ENCODE measurements at regions not wholly inside any gene's neighbourhood (a gene's known extent, or its start where the extent isn't known, plus 50 kb on each side); places are given as distances from the start of the nearest gene placed in this dataset.

DNA sequence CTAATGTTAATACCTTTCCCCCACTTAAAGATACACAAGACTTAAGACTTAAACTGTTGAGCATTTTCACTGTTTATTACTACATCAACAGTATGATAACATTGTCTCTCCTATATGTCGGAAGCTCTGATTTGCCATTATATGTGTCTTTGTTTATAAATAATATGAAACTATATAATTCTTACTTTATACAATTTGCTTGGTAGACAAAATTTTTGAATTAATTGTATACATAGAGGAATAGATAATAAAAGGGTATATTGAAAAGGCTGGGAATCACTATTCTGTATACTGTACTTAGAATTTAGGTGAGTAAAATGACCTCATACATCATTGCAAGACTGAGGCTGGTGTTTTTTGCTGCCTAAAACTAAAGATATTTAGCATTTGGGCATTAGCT lies 82.1 kb upstream of the HDAC9 start:
- DNase-seq, result no peak
- Mint-ChIP-seq H3K4me1 (ENCODE audit: low read depth) (no peaks in the 10 kb centered on the region), H3K27me3 (ENCODE audit: low read depth) (no peaks in the 10 kb centered on the region), H3K9me3 (no peaks in the 10 kb centered on the region), H3K4me3 (no peak overlapping the region), H3K36me3 (ENCODE audit: insufficient read depth) (no peaks in the 10 kb centered on the region)
- ATAC-seq, result no peak

DNA sequence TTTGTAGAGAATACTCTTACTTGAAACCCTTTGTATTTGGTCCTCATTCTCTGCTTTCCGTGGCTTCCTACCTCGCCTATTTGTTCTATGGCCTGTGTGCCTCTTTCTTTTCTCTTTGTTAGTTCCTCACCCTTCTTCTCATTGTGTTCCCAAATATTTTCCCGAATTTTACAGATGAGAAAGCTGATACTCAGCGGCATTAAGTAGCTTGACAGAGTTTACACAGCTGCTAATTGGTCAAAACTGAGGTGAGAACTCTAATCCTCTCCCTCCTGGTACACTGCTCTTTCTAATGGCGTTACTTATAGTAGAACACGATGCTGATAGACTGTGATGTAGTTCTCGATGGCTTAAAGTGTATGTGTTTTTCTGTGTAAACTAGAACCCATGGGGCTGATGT lies 80.7 kb upstream of the HDAC9 start:
- Mint-ChIP-seq H3K27me3 (ENCODE audit: low read depth) (no peaks in the 10 kb centered on the region), H3K4me1 (ENCODE audit: low read depth) (no peaks in the 10 kb centered on the region), H3K9me3 (no peaks in the 10 kb centered on the region), H3K36me3 (ENCODE audit: insufficient read depth) (no peaks in the 10 kb centered on the region), H3K4me3 (no peak overlapping the region)
- DNase-seq (no peak), ATAC-seq (no peak)

DNA sequence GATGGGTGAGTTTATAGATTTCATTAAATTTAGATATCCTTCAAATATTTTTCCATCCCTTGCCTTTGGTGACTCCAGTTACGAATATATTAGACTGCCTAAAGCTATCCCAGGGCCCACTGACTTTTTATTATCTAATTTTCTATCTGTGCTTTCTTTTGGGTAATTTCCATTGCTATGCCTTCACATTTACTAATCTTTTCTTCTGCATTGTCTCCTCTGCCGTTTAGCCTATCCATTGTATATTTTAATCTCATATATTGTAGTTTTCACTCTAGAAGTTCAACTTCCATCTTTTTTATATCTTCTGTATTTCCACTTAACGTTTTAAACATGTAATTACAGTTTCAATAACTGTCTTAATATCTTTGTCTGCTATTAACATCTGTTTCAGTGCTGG lies 78.6 kb upstream of the HDAC9 start:
- ATAC-seq (no peak), DNase-seq (no peak)
- H3K36me3 Mint-ChIP-seq (ENCODE audit: insufficient read depth), result no peaks in the 10 kb centered on the region
- H3K4me3 Mint-ChIP-seq, result no peak overlapping the region
- H3K4me1 Mint-ChIP-seq (ENCODE audit: low read depth), result no peaks in the 10 kb centered on the region
- H3K27me3 Mint-ChIP-seq (ENCODE audit: low read depth), result no peaks in the 10 kb centered on the region
- no peaks in the 10 kb centered on the region for H3K9me3 Mint-ChIP-seq

DNA sequence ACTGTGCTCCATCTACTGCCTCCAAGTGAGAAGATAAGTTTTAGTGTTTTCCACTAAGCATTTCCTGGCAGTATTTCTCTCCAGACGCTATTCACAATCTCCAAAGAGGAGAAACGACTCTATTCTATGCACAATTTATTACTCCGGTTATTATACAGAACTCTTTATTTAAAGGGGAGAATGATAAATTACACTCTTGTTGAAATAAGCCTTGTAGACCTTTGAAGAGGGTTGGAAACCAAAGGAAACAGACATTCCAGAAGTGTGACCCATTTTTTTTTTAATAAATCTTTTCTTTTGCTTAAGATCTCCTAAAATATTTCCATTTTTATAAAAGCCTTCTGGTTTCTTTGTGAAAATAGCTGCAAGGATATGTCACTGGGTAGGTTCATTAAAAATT lies 76.1 kb upstream of the HDAC9 start:
- no peaks in the 10 kb centered on the region for H3K36me3 Mint-ChIP-seq (ENCODE audit: insufficient read depth)
- DNase-seq (no peak), ATAC-seq (no peak)
- no peaks in the 10 kb centered on the region for H3K4me1 Mint-ChIP-seq (ENCODE audit: low read depth)
- no peak overlapping the region for H3K4me3 Mint-ChIP-seq
- no peaks in the 10 kb centered on the region for H3K27me3 Mint-ChIP-seq (ENCODE audit: low read depth)
- H3K9me3 Mint-ChIP-seq, result no peaks in the 10 kb centered on the region

DNA sequence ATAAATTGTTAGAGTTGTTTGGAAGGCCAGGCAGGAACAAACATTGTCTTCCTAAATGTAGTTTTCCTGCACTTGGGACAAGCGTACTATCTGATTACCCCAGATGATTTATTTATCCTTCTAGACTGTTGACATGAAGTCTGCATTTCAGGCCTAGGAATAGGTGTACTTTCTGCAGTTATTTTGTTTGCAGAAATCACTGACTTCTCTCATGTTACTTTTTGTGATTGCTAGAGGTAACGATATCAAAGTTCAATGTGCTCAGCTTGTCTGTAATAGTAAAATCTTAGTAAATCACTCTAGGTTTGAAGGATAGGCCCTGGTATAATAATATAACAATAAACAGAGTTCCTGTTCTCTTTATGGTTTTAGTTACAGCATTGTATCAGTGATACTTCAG lies 75.4 kb upstream of the HDAC9 start:
- no peak for ATAC-seq
- Mint-ChIP-seq H3K9me3 (no peaks in the 10 kb centered on the region), H3K27me3 (ENCODE audit: low read depth) (no peaks in the 10 kb centered on the region), H3K4me1 (ENCODE audit: low read depth) (no peaks in the 10 kb centered on the region), H3K36me3 (ENCODE audit: insufficient read depth) (no peaks in the 10 kb centered on the region), H3K4me3 (no peak overlapping the region)
- DNase-seq, result no peak

DNA sequence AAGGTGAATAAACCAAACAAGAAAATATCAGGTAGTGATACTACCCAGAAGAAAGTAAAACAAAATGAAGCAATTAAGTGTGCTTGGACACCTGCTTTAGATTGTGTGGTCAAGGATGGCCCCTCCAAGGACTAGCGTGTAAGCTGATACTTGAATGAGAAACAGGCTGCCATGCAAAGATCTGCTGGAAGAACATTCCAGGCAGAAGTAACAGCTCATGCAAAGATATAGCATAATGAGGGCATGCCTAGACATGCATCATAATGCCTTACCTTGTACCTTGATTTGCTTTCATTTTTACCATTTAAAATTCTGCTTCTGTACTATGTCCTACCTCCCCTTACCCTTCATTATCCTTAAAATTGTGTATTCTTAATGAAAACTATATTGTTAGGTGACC lies 74.8 kb upstream of the HDAC9 start:
- Mint-ChIP-seq H3K4me3 (no peak overlapping the region), H3K4me1 (ENCODE audit: low read depth) (no peaks in the 10 kb centered on the region), H3K27me3 (ENCODE audit: low read depth) (no peaks in the 10 kb centered on the region), H3K36me3 (ENCODE audit: insufficient read depth) (no peaks in the 10 kb centered on the region), H3K9me3 (no peaks in the 10 kb centered on the region)
- DNase-seq (no peak), ATAC-seq (no peak)

DNA sequence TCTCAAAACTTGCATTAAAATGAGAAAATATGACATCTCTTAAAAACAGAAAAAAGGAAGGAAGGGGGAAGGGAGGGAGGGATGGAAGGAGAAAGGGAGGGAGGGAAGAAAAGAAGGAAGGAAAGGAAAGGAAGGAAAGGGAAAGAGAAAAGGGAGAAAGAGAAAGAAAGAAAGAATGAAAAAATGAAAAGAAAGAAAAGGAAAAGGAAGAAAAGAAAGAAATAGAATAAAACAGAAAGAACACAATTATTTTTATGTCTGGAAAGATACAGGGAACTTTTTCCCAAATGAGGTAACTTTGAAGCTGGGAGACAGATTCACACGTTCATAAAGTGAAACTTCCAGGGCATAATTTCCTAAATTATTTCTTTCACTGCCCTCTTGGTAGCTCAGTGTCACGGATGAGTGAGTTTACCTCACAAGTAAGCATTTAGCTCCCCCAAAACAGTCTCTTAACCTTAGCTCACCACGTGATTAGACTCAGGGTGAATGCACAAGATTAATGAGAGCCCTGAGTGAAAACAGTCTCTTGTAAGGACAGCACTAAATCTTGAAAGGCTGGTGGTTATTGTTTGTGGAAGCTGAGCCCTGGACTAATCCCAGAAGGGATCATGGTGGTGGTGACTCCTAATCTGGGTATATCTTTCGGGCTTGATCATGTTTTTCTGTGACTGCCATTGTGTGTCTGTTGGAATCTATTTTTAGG lies 74.1 kb upstream of the HDAC9 start:
- DNase-seq (no peak), ATAC-seq (no peak)
- H3K9me3 Mint-ChIP-seq, result no peaks in the 10 kb centered on the region
- no peaks in the 10 kb centered on the region for H3K27me3 Mint-ChIP-seq (ENCODE audit: low read depth)
- no peaks in the 10 kb centered on the region for H3K36me3 Mint-ChIP-seq (ENCODE audit: insufficient read depth)
- no peaks in the 10 kb centered on the region for H3K4me1 Mint-ChIP-seq (ENCODE audit: low read depth)
- no peak overlapping the region for H3K4me3 Mint-ChIP-seq

DNA sequence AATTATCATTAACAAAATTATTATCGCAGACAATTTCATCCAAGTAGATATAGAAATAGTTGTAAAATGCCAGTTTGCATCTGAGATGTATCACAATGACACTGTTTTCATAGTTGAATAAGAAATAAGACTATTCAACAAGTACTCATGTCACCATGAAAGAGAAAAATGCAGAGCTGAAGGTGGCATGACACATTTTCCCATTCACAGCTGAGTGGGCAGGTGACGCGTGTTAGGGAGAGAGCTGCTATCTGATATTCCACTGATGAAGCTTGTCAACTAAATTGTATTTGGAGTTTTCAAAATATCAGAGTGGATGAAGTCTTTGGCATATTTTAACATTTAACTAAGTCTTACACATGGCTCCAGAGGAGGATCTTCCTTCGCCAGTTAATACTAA lies 70.3 kb upstream of the HDAC9 start:
- Mint-ChIP-seq H3K4me3 (no peak overlapping the region), H3K27me3 (ENCODE audit: low read depth) (no peaks in the 10 kb centered on the region), H3K4me1 (ENCODE audit: low read depth) (no peaks in the 10 kb centered on the region), H3K36me3 (ENCODE audit: insufficient read depth) (no peaks in the 10 kb centered on the region), H3K9me3 (no peaks in the 10 kb centered on the region)
- DNase-seq, result no peak
- no peak for ATAC-seq

DNA sequence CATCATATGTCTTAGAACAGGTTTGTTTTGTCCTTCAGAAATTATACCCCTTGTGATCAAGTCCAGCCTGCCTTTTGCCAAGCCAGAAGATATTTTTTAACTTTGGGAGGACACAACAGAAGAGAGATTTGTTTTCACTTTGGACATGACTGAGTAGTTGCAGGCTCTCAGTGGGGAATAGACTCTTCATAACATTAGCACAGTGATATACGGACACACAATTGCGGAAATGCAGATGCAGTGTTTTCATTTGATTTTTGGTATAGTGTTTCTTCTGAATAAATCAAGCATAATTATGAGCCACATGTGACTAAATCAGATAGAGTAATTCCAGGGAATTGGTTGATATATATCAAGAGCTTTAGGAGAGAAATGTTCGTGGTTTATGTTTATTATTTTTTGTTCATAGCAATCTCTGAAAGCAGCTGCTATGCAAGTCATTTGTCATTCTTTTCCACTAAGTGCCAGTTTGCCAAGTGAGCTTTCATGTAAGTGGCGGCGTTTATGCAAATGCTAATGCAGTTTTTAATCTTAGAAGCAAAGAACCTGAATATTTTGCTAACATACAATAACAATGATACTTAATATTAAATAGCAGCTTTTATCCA lies 69.6 kb upstream of the HDAC9 start:
- DNase-seq (no peak), ATAC-seq (no peak)
- Mint-ChIP-seq H3K36me3 (ENCODE audit: insufficient read depth) (no peaks in the 10 kb centered on the region), H3K9me3 (no peaks in the 10 kb centered on the region), H3K4me1 (ENCODE audit: low read depth) (no peaks in the 10 kb centered on the region), H3K4me3 (no peak overlapping the region), H3K27me3 (ENCODE audit: low read depth) (no peaks in the 10 kb centered on the region)

DNA sequence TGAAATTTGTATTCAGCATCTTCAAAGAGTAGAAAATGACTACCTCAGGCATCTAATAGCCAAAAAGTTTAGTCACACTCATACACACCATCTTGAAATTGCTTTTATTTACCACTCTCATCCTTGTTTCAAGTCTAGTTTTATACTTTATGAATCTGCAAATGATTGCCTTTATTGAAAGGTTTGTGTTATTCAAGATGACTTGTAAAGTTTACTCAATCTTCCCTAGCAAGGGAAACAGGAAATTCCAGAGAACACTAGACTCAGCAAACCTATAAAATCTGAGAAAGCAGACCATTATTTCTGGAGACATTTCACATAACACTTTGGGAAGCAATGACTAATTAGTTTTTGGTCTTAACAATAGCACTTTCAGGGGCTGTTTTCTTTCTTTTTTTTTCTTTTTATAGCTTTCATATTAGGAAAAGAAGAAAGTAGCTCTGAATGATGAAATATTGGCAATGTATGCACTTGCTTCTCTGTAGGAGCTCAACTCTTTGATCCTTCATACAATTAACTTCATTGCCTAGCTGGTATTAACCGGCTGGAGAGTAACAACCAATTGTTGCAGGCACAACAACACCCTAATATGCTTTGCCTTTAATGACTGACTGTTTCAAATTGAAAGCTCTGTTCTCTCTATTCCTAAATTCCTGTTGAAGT lies 68.9 kb upstream of the HDAC9 start:
- no peaks in the 10 kb centered on the region for H3K4me1 Mint-ChIP-seq (ENCODE audit: low read depth)
- H3K4me3 Mint-ChIP-seq, result no peak overlapping the region
- no peaks in the 10 kb centered on the region for H3K9me3 Mint-ChIP-seq
- no peak for DNase-seq
- ATAC-seq, result no peak
- no peaks in the 10 kb centered on the region for H3K36me3 Mint-ChIP-seq (ENCODE audit: insufficient read depth)
- no peaks in the 10 kb centered on the region for H3K27me3 Mint-ChIP-seq (ENCODE audit: low read depth)

DNA sequence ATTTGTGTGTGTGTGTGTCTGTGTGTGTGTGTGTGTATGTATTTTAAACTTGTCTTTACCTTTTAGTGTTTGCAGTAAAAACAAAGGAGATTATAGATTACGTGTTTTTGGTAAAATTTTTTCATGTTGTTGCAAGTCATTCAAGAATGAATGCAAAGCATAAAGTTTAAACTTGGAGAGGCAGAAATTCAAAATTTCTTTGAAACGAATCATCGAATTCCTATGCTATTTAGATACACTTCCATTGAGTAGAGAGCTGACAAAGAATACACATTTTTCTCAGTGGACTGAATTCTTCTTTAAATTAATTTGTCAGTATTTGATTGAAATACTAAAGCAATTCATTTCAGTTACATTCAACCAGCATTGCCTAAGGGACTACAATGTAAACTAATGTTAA lies 66.0 kb upstream of the HDAC9 start:
- H3K4me3 Mint-ChIP-seq, result no peak overlapping the region
- H3K9me3 Mint-ChIP-seq, result no peaks in the 10 kb centered on the region
- no peaks in the 10 kb centered on the region for H3K27me3 Mint-ChIP-seq (ENCODE audit: low read depth)
- H3K4me1 Mint-ChIP-seq (ENCODE audit: low read depth), result no peaks in the 10 kb centered on the region
- no peaks in the 10 kb centered on the region for H3K36me3 Mint-ChIP-seq (ENCODE audit: insufficient read depth)
- DNase-seq (no peak), ATAC-seq (no peak)

DNA sequence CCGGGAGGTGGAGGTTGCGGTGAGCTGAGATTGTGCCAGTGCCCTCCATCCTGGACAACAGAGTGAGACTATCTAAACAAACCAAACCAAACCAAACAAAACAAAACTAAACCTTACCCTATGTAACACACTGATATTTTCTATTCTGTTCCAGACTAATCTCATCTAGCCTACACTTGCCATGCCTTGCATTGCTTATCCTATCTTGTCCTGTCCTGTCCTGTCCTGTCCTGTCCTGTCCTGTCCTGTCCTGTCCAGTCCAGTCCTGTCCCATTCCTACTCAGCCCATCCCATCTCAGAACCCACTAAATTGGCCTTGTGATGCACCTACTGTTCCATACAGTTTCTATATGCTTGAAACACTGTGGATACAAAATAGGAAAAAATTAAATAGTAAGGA lies 64.7 kb upstream of the HDAC9 start:
- Mint-ChIP-seq H3K27me3 (ENCODE audit: low read depth) (no peaks in the 10 kb centered on the region), H3K4me3 (no peak overlapping the region), H3K9me3 (no peaks in the 10 kb centered on the region), H3K4me1 (ENCODE audit: low read depth) (no peaks in the 10 kb centered on the region), H3K36me3 (ENCODE audit: insufficient read depth) (no peaks in the 10 kb centered on the region)
- ATAC-seq (no peak), DNase-seq (no peak)

DNA sequence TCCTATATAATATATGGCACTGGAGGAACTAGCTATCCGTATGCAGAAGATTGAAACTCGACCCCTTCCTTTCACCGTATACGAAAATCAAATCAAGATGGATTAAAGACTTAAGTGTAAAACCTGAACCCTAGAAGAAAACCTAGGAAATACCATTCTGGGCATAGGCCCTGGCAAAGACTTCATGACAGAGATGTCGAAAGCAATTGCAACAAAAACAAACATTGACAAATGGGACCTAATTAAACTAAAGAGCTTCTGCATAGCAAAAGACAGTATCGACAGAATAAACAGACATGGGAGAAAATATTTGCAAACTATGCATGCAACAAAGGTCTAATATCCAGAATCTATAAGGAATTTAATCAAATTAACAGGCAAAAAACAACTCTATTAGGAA lies 61.4 kb upstream of the HDAC9 start:
- Mint-ChIP-seq H3K4me3 (no peak overlapping the region), H3K36me3 (ENCODE audit: insufficient read depth) (no peaks in the 10 kb centered on the region), H3K4me1 (ENCODE audit: low read depth) (peaks cover 2% of the 10 kb centered on the region), H3K9me3 (no peaks in the 10 kb centered on the region), H3K27me3 (ENCODE audit: low read depth) (no peaks in the 10 kb centered on the region)
- DNase-seq, result no peak
- no peak for ATAC-seq

DNA sequence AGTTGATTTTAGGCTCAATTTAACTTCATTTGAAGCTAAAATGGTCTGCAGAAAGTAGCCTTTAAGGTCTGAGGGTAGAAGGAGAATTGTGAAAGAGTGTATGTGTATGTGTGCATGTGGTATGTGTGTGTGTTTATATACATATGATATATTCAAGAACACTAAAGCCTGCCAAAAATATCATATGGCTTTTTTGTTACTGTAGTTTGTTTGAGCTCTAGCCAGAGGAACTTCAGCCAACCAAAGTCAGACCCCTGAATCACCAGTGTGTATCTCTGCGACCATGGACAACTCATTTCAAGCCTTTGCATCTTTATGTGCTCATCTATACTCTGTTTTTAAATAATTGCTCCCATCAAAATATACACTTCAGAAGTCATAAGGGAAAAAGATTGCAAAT lies 58.4 kb upstream of the HDAC9 start:
- Mint-ChIP-seq H3K27me3 (ENCODE audit: low read depth) (no peaks in the 10 kb centered on the region), H3K36me3 (ENCODE audit: insufficient read depth) (no peaks in the 10 kb centered on the region), H3K4me3 (no peak overlapping the region), H3K9me3 (no peaks in the 10 kb centered on the region), H3K4me1 (ENCODE audit: low read depth) (peaks cover 2% of the 10 kb centered on the region)
- ATAC-seq (no peak), DNase-seq (no peak)

DNA sequence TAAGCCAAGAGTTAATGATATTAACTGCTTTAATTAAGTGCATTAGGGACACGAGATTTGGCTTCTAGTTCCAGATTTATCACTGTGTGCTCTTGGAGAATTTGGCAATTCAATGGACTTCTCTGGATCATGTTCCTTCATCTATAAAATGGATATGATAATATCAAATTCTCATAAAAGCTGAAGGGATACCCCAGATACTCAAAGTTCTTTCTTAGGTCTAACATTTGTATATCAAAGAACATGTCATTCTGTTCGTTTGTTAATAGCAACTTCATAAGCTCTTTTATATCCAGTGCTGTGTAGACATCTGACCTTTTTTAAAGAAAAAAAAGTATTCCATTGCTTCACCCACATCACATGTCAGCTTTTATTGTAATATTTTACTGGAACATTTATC lies 54.6 kb upstream of the HDAC9 start:
- peaks cover 2% of the 10 kb centered on the region for H3K4me1 Mint-ChIP-seq (ENCODE audit: low read depth)
- ATAC-seq (no peak), DNase-seq (no peak)
- H3K36me3 Mint-ChIP-seq (ENCODE audit: insufficient read depth), result no peaks in the 10 kb centered on the region
- H3K4me3 Mint-ChIP-seq, result no peak overlapping the region
- no peaks in the 10 kb centered on the region for H3K27me3 Mint-ChIP-seq (ENCODE audit: low read depth)
- H3K9me3 Mint-ChIP-seq, result no peaks in the 10 kb centered on the region
